Esophagus muscularis mucosa (tissue), 3 donors: ENCODE measurements at regions not wholly inside any gene's neighbourhood (a gene's known extent, or its start where the extent isn't known, plus 50 kb on each side); places are given as distances from the start of the nearest gene placed in this dataset.

ENCODE experiments used
- CTCF ChIP-seq, 3 experiments: fragments of 200-600 bp in 2 of 3; fragments of 450-650 bp in 1 of 3; sonication (generic) in 2 of 3; IDR thresholded peaks; one replicate each; pipeline ENCODE4 v1.5.1; 2017 to 2019; ENCODE audit warnings: antibody characterized with exemption in 3 of 3, mild to moderate bottlenecking in 2 of 3, moderate library complexity in 1 of 3
- POLR2A ChIP-seq: fragments of 450-650 bp; IDR thresholded peaks from one replicate; pipeline ENCODE4 v1.6.1; 2017; ENCODE audit warnings: antibody characterized with exemption, moderate library complexity, mild to moderate bottlenecking, low read depth

GRCh38 chr7:10577866-10578374 lies 395.8 kb upstream of the PHF14 start:
- TF ChIP-seq CTCF (IDR thresholded peaks at IDR 0.05) (no peak), POLR2A (no peak)
